GM19240 (cell line): ENCODE measurements at regions not wholly inside any gene's neighbourhood (a gene's known extent, or its start where the extent isn't known, plus 50 kb on each side); places are given as distances from the start of the nearest gene placed in this dataset.
"Not testable (repeated sequence)": the region's sequence is repeated elsewhere in the genome, so short reads cannot be mapped to it uniquely, and the experiment has no call there.

Source experiments
- DNase-seq: peaks from one replicate; pipeline ENCODE4 v3.0.0; 2011; ENCODE audit warnings: low spot score; ENCODE audit not compliant: insufficient read length

DNA sequence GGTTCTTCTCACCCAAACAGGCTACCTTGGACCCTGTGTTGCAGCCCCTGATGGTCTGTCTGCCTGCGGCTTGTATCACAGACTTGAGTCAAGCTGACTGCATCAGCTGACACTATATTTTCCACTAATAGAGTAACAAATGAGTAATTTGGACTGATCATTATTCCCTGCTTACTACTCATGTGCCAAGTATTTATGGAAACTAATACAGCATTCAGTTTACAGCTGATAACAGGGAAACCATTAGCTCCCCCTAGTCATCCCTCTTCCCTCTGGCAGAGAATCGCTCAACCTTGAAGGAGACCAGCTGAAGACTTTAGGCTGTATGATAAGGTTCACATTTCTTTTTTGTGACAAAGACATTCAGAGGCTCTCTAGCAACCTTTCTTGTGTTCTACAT, 116.6 kb upstream of the SYT6 start:
- DNase-seq = no peak

DNA sequence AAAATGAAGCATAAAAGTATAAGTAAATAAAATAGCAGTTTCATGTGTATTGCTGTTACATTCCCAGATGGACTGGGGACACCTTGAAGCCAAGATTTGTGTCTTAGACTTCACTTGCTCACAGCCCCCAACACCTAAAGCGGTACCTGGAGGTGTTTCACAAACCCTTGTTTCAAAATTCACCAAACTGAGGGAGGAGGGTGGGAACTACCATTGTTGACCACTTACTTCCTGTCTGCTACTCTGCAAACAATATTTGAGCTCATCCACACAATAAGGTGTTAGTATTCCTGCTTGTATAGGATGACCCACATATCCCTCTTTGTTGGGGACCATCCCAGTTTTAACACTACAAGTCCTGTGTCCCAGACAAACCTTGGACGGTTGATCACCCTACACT, 115.9 kb upstream of the SYT6 start:
- DNase-seq = no peak

DNA sequence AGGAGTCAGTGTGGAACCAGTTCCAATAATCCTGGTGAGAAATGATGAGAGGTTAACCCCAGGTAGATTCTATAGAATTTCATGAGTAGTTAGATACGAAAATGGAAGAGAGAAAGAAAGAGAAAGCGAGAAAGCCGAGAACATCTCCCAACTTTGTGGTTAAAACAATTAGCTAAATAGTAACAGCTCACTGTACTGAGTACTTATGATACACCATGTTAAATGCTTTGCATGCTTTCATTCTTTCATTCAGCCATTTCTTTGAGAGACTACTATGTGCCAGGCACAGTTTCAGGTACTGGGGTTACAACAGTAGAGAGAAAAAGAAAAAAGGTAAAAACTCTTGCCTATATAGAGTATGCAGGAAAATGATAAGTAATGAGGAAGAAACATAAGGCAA, 109.7 kb upstream of the SYT6 start:
- DNase-seq = peak; percentile 11

DNA sequence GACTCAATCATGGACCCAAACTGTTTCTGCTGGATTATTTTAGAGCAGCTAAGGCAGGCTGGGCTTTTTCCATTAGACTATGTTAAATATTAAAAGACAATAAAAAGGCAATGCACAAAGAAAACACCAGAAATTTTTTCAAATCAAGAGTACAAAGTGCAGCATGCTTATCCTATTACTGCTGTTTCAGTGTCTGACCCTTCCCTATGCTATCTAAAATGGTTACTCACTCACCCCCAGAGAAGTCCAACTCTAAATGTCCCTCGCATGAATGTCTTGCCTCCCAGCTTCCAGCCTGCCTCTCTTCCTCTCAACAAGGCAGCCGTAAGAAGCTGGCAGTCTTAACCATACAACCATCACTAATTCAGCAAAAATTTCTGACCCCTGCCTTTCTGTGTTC, 108.7 kb upstream of the SYT6 start:
- no peak for DNase-seq

DNA sequence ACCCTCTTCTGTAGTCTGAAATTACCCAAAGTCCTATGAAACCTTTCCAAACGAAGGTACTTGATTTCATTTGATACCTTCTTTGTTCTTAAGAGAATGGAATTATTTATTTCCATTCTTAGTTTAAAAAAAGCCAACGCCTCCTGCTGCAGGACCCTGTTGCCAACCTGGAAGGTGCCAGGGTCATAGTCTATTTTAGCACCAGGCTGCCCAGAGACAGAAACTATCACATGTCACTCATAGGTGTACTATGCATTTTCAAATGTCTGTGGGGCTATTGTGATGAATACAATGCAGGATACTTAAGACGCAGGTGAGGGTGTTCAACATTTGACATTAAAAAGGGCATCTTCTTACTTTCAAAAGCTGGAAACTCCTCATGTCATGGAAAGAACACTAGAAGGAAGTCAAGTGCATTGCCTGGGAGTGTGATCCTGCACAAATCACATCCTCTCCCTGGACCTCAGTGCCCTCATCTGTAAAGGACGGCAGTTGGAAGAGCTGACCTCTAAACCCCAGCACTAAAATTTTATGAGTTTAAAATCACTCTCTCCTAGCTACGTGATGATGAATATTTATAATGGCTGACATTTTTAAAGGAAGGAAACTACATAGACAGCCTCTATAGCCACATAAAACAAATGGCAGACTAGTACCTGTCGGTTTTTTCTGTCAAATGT, 107.3 kb upstream of the SYT6 start:
- DNase-seq = no peak

DNA sequence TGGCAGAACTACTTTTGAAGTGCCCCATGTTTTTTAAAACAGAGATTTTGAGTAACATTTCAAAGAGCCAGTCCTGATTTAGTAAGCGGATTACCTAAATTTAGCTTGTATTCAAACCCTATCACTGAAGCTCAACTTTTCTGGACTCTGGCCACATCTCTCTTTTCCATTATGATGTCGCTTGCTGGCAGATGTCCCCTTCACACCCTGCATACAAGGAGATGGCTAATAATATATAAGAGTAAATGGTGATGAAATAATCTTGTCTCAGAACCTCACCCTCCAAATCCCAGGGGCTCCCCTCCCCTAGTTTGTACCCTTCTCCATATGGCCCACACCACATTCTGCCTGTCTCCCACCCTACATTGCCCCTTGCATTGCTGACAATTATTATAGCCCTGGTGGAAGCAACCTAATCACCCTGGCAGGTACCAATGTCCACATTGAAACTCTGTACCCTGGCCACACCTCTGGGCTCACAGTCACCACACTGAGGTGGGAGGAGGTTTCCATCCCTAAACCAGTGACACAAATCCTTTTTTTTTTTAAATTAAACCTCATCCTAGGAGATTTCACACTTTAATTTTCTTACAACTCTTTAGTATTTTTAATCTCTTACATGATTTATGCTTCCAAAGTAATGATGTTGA, 106.0 kb upstream of the SYT6 start:
- no peak for DNase-seq

DNA sequence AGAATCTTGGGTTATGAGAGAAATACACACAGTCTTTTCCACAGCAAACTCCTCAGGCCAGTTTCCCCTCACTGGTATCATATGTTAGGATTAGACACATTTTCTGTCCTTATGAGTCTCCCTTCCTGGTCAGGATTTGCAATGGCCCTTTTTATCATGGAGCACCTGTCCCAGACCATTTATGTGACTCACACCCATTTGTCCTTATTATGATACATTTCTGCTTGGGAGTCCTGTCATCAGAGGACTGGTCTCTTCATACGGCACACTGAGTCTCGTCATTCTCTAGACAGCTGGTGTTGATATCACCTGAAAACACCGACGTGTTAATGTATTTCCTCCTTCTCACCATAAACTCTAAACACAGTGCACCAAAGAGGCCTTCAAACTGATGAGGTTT, 105.0 kb upstream of the SYT6 start:
- DNase-seq = no peak

DNA sequence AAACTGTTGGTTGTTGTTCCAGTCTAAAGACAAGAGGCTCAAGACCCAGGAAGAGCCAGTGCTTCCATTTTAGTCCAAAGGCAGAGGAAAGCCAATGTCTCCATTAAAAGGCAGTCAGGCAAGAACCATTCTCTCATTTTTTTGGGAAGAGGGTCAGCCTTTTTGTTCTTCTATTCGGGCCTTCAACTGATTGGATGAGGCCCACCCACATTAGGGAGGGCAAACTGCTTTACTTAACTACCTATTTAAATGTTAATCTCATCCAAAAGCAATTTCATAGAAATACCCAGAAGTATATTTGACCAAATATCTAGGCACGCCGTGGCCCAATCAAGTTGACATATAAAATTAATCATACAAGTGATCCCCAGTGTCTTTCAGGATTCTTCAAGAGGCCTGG, 104.4 kb upstream of the SYT6 start:
- no peak for DNase-seq

DNA sequence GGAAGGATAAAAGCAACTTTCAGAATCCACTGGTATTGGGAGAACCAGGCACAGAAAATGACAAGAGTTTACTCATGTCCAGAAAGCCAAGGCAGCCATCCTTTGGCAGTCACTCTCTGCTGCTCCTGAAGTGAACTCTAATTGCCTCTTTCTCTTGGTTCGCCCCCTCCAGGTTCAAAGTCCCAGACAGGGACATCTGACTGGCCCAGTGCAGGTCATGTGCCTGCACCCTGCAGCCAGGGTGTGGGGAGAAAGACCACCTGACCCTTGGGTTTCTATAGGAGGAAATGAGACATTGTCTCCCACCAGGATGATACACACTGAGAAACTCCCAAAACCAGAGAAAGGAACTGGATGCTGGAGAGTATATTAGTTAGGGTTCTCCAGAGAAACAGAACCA, 103.9 kb upstream of the SYT6 start:
- no peak for DNase-seq

DNA sequence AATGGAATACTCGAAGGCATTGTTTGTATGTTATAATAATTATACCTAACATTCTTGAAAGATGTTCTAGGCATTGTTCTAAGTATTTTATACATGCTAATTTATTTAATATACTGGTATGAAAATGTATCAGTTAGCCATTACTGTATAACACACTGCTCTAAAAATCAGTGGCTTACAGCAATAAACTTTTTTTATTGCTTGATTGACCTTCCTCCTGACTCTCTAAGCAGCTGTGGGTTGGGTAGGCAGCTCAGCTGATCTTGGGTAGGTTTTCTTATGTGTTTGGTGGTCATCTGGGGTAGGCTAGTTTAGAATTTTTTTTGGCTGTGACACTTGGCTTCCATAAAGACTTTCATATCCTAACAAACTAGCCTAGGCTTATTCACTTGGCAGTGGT, 100.2 kb upstream of the SYT6 start:
- no peak for DNase-seq

DNA sequence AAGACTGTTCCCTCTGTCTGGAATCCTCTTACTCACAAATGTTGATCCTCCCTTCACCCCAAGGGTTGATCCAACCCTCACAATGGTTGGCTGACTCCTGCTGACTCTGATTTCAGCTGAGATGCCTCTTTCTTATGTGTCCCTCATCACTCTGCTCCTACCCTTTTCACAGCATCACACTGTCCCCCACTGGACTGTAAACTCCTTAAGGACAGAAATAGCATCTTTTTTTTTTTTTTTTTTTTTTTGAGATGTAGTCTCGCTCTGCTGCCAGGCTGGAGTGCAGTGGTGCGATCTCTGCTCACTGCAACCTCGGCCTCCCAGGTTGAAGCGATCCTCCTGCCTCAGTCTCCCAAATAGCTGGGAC, 97.9 kb upstream of the SYT6 start:
- DNase-seq = no peak

DNA sequence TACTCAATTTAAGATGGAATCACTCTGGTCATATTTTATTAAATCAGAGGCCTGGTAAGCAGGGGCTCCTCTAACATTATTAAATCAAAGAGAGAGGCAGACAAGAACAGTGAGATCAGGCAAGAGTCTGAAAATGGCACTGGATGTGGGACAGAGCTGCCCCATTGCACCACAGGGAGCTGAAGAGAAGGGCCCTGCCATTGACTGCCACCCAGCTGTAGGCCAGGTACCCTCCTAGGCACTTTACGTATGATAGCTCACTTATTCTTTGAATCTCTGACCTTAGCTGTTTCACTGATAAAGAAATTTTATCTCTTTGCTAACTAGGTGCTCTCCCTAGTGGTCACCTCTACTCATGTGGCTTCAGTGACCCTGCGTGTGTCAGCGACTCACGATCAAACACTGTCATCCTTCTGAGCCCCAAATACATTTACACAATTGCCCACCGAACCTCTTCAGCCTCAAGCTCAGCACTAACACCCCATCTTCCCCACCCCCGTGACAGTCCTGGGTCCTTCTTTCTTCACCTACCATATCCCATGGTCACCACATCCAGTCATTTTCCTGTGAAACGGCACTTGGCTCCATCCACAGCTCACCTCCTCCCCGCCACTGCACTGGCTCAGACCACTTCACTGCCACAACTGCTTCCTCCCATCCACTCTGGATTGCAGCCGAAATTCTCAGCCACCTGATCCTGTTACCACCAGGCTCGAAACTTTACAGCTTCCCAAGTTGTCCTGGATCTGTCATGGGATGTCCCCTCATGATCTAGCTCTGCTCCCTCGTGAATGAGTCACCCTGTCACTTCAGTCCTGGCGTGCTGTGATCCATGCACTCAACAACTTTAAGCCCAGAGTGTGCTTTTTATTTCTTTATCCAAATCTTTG, 97.3 kb upstream of the SYT6 start:
- no peak for DNase-seq

DNA sequence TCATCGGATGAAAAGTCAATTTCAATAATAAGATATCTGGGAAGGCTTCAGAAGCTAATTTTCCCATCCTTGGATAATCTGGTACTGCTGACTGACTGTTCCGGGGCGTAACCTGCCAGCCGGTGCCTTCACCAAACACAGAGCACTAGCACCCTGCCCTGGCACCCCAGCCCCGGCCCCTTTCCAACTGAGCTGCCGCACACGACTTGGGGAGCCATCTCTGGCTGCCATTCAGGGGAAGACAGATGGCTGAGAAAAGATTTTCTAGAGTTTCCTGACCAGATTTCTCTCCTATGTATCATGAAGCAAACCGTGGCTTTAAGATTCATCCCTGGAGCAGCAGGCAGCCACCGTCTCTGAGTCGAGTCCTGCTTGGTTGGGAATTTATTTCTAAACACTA, 96.0 kb upstream of the SYT6 start:
- no peak for DNase-seq

DNA sequence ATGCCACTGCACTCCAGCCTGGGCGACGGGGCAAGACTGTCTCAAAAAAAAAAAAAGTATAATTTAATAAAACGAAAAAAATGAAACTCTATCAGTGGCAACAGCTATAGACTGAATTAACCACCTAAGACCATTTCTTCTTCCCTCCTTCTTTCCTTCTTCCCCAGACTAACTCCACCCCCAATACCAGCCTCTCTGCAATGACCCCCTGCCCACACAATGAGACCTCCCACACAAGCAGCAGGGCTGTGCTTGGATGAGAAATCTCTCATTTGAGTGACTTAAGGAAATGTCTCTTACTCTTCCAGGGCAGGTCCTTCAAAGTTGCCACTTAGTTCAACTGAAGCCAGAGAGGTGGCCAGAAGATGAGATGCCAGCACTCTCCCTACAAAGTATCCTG, 94.5 kb upstream of the SYT6 start:
- no peak for DNase-seq

DNA sequence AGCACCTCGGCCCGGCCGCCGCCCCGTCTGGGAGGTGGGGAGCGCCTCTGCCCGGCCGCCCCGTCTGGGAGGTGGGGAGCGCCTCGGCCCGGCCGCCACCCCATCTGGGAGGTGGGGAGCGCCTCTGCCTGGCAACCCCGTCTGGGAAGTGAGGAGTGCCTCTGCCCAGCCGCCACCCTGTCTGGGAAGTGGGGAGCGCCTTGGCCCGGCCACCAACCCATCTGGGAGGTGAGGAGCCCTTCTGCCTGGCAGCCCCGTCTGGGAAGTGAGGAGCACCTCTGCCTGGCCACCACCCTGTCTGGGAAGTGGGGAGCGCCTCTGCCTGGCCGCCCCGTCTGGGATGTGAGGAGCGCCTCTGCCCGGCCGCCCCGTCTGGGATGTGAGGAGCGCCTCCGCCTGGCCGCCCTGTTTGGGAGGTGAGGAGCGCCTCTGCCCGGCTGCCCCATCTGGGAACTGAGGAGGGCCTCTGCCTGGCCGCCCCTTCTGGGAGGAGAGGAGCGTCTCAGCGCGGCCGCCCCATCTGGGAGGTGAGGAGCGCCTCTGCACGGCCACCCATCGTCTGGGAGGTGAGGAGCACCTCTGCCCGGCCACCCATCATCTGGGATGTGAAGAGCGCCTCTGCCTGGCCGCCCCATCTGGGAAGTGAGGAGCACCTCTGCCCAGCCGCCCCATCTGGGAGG, 89.0 kb upstream of the SYT6 start:
- DNase-seq = not testable (repeated sequence)

DNA sequence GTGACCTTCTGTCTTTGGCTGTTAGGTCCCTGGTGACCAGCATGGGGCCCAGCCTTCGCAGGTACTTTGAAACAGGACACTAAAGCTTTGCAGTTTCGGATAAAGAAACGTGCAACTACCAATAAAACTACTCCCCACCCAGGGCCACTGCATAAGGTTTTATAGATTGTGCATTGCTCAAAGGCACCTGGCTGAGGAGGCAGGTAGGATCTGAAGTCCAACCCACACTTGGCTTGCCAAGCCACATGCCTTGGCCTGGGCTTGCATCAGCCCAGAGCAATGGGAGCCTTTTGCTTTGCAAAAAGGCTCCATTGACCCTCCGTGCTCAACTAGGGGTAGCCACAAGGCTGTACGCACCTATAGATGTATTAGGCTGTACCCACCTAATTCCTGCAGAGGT, 84.4 kb upstream of the SYT6 start:
- DNase-seq = no peak

DNA sequence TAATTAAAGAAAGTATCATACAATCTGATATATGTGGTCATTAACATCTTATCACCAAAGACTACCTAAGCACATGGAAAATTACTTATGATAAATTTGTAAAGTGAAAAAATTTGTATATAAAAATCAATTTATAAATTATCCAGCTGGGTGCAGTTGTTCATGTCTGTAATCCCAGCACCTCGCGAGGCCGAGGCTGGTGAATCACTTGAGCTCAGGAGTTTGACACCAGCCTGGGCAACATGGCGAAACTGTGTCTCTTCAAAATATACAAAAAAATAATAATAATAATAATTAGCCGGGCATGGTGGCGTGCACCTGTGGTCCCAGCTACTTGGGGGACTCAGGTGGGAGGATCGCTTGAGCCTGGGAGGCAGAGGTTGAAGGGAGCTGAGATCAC, 82.8 kb upstream of the SYT6 start:
- no peak for DNase-seq

DNA sequence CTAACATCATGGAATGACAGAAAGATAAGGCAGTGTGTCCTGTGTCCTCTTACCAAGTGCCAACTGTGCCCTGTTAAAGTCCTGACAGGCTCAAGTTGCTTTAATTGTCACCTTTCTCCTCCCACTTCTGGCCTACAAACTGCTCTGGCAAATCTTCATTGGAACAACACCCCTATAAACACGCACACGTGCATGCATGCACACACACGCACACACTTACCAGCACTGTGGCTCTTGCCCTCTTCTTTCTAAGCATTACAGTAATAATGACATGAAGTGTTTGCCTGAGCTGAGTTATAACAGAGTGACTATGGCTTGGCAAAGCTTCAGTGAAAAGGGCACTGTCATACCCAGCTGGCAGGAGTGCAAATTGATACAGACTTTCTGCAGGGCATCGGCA, 82.3 kb upstream of the SYT6 start:
- no peak for DNase-seq

DNA sequence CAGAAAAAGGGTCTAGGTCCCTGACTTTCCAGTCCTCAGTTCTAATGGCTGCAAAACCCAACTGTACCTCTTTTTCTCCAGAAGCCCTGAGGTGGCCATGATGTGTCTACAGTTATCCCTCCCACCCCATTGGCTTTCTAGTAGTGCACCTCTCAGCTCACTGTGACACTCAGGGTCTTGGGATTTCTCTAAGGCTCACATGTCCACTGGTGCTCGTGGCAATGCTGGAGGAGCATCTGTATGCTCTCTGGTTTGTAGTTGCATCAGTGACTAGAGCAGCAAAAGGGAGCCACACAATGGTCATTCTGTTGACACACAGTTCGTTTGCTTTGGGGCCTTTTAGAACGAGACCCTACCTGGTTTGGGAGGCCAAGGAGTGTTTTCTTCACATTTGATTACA, 81.6 kb upstream of the SYT6 start:
- no peak for DNase-seq

DNA sequence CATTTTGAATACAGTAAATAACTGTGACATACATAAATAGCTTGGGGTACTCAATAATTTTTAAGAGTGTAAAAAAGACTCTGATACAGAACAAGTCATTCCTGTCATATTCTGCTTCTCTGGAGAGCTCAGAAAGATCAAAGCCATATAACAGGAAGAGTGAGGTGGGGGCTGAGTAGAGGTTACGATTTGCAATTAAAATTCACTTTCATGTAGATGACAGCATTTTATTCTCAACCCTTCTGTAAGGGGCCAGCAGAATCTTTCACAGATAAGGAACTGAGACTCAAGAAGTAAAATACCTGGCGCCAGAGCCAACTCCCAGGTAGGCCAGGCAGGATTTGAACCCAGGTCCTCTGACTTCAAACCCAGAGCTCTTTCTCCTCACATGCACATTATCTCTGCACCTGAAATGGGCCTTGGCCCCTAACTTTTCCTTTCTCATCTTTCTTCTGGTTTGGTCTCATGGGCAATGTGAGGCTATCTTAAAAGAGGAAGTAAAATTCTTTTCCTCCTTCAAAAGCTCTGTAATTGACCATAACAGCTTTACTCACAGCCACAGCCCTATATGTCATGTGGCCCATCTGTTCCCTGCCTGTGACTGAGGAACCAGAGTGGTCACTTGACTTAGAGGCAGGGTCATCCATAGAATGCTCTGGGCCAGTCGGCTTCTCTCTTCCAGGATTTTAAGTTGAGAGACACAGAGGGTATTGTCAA, 80.9 kb upstream of the SYT6 start:
- peak; percentile 12 for DNase-seq

DNA sequence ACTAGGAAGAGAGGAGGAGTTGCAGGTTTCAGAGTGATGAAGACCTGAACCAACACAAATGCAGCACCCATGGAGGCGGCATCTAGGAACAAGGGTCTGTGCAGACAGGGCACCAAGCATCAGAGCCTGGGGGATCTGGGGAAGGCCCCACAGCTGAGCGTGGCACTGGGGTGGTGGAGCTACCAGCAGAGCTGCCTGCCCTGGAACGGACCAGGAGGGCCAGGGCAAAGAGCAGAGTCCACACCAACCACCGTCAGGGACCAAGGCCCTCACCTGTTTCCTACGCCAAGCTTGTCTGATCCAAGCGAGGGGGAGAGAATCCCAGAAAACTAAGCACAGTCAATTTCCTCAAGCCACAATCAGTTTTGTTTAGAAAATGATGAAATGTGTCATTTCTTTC, 79.0 kb upstream of the SYT6 start:
- DNase-seq = no peak
